Endodermal cell (in vitro differentiated cells): ENCODE measurements at regions not wholly inside any gene's neighbourhood (a gene's known extent, or its start where the extent isn't known, plus 50 kb on each side); places are given as distances from the start of the nearest gene placed in this dataset.

Experiments used
- DNase-seq: peaks from one replicate; pipeline ENCODE4 v3.0.0-alpha.2; 2017
- H3K27ac ChIP-seq: 2 replicates; pipeline ENCODE4 v1.5.1; 2013; ENCODE audit warnings: mild to moderate bottlenecking, low read depth, low read length, moderate library complexity
- H3K27me3 ChIP-seq: 2 replicates; pipeline ENCODE4 v1.6.1; 2013; ENCODE audit warnings: mild to moderate bottlenecking, low read length, moderate library complexity; ENCODE audit not compliant: insufficient read depth, control insufficient read depth, poor library complexity, severe bottlenecking
- H3K36me3 ChIP-seq: 2 replicates; pipeline ENCODE4 v1.7.0; 2013; ENCODE audit warnings: mild to moderate bottlenecking, low read length, moderate library complexity; ENCODE audit not compliant: control insufficient read depth, insufficient read depth
- H3K4me1 ChIP-seq: one replicate; pipeline ENCODE4 v1.7.0; 2013; ENCODE audit warnings: low read length; ENCODE audit not compliant: control insufficient read depth, insufficient read depth
- H3K4me3 ChIP-seq: 2 replicates; pipeline ENCODE4 v1.5.1; 2013; ENCODE audit warnings: mild to moderate bottlenecking, low read length, moderate library complexity
- H3K9ac ChIP-seq: 2 replicates; pipeline ENCODE4 v1.6.1; 2013; ENCODE audit warnings: mild to moderate bottlenecking, low read length, moderate library complexity; ENCODE audit not compliant: poor library complexity, severe bottlenecking; ENCODE audit errors: extremely low read depth
- H3K9me3 ChIP-seq: 2 replicates; pipeline ENCODE4 v1.6.1; 2013; ENCODE audit warnings: mild to moderate bottlenecking, low read length, moderate library complexity; ENCODE audit not compliant: control insufficient read depth
- H3K27ac Mint-ChIP-seq: 2 replicates; pipeline ENCODE4 v1.8.0; 2020; ENCODE audit warnings: mixed read lengths
- H3K27me3 Mint-ChIP-seq: 2 replicates; pipeline ENCODE4 v1.8.0; 2021; ENCODE audit warnings: mild to moderate bottlenecking, mixed read lengths; ENCODE audit not compliant: insufficient read depth
- H3K36me3 Mint-ChIP-seq: 2 replicates; pipeline ENCODE4 v1.8.0; 2020; ENCODE audit warnings: low read depth, mixed read lengths
- H3K4me1 Mint-ChIP-seq: 2 replicates; pipeline ENCODE4 v1.8.0; 2020; ENCODE audit warnings: mixed read lengths
- H3K4me3 Mint-ChIP-seq: 2 replicates; pipeline ENCODE4 v1.8.0; 2020; ENCODE audit warnings: mild to moderate bottlenecking, moderate library complexity, mixed read lengths
- H3K9me3 Mint-ChIP-seq: 2 replicates; pipeline ENCODE4 v1.8.0; 2020; ENCODE audit warnings: mild to moderate bottlenecking, mixed read lengths
- CTCF ChIP-seq: fragments of 200-600 bp; sonication (generic); conservative IDR thresholded peaks from 2 replicates; pipeline ENCODE4 v1.5.0; 2021; ENCODE audit warnings: antibody characterized with exemption, mild to moderate bottlenecking
- WGBS, 2 experiments: methylation state at CpG; one replicate each; pipeline versions ENCODE4 v1.1.5 to v1.1.7; 2013; ENCODE audit warnings: missing lambda C conversion rate in 2 of 2, mixed read lengths in 1 of 2; ENCODE audit not compliant: insufficient coverage in 1 of 2, insufficient read length in 1 of 2; 5-methylcytosine and 5-hydroxymethylcytosine counted together

DNA sequence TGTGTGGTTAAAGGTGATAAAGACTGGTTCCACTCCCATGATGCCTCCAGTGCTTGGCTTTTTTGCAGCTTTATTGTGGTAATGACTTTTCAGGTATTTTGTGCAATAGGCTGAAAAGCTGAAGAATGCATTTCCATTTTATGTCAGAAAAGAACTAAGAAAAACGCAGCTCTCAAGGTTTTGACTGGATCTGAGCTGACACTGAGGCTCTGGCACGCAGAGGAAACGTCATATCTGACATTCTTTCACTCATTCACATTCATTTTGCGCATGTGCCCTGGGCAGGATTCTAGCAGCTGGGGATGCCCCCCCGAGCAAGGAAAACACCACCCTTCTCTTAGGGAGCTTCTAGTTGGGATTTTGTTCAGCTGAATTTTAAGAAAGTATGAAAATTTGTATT is 408.5 kb upstream of the MKI67 start:
- peaks cover 8% of the 10 kb centered on the region for H3K4me1 Mint-ChIP-seq
- Histone ChIP-seq H3K9ac (no peak overlapping the region), H3K4me1 (no peaks in the 10 kb centered on the region), H3K27ac (no peak overlapping the region), H3K36me3 (no peaks in the 10 kb centered on the region), H3K4me3 (no peak overlapping the region), H3K9me3 (no peaks in the 10 kb centered on the region), H3K27me3 (peaks cover 4% of the 10 kb centered on the region)
- no peaks in the 10 kb centered on the region for H3K9me3 Mint-ChIP-seq
- no peak for TF ChIP-seq CTCF
- H3K36me3 Mint-ChIP-seq: no peaks in the 10 kb centered on the region
- no peak overlapping the region for H3K27ac Mint-ChIP-seq
- WGBS, 2 experiments: 92 to 100% methylated on average over 2 to 5 of the region's 5 CpGs
- no peak for DNase-seq
- no peak overlapping the region for H3K4me3 Mint-ChIP-seq
- H3K27me3 Mint-ChIP-seq: peaks cover 5% of the 10 kb centered on the region

GRCh38 chr10:128536259-128536658 is 410.0 kb upstream of the MKI67 start:
- H3K9me3 Mint-ChIP-seq: no peaks in the 10 kb centered on the region
- 92 to 96% methylated on average over 5 to 6 of the region's 6 CpGs for WGBS, 2 experiments

GRCh38 chr10:128537834-128538330 is 411.7 kb upstream of the MKI67 start:
- Mint-ChIP-seq H3K9me3 (no peaks in the 10 kb centered on the region), H3K36me3 (no peaks in the 10 kb centered on the region), H3K4me3 (no peak overlapping the region), H3K4me1 (peaks cover 15% of the 10 kb centered on the region), H3K27me3 (peaks cover 18% of the 10 kb centered on the region), H3K27ac (no peak overlapping the region)
- Histone ChIP-seq H3K9ac (no peak overlapping the region), H3K27ac (no peak overlapping the region), H3K4me3 (no peak overlapping the region), H3K4me1 (no peaks in the 10 kb centered on the region), H3K9me3 (no peaks in the 10 kb centered on the region), H3K27me3 (peaks cover 27% of the 10 kb centered on the region), H3K36me3 (no peaks in the 10 kb centered on the region)
- no peak for TF ChIP-seq CTCF
- DNase-seq: no peak
- WGBS, 2 experiments: 63 to 68% methylated on average over 6 to 7 of the region's 7 CpGs

More at GRCh38 chr10:128536259-128536658, 410.0 kb upstream of the MKI67 start:
- Mint-ChIP-seq H3K27ac (no peak overlapping the region), H3K4me3 (no peak overlapping the region), H3K27me3 (peaks cover 16% of the 10 kb centered on the region), H3K36me3 (no peaks in the 10 kb centered on the region), H3K4me1 (peaks cover 14% of the 10 kb centered on the region)
- no peak for DNase-seq
- H3K27me3 ChIP-seq: peaks cover 20% of the 10 kb centered on the region
- H3K9me3 ChIP-seq: no peaks in the 10 kb centered on the region
- no peak overlapping the region for H3K27ac ChIP-seq
- H3K9ac ChIP-seq: no peak overlapping the region
- TF ChIP-seq CTCF: no peak
- H3K4me3 ChIP-seq: no peak overlapping the region
- H3K4me1 ChIP-seq: no peaks in the 10 kb centered on the region
- H3K36me3 ChIP-seq: no peaks in the 10 kb centered on the region
